Activated CD4-positive, alpha-beta memory T cell treated with anti-CD3 and anti-CD28 coated beads, Interleukin-2, amount 10 ng/mL, durations not matched to agents 7 days and 5 days (primary cell): ENCODE measurements at regions not wholly inside any gene's neighbourhood (a gene's known extent, or its start where the extent isn't known, plus 50 kb on each side); places are given as distances from the start of the nearest gene placed in this dataset.
"Not testable (repeated sequence)": the region's sequence is repeated elsewhere in the genome, so short reads cannot be mapped to it uniquely, and the experiment has no call there.

Source experiments
- CTCF ChIA-PET: fragments of 350-600 bp; sonication (Branson Sonifier 250); formaldehyde crosslinking; loops from one replicate; lab custom pipeline; 2021; ENCODE audit warnings: antibody characterized with exemption, inconsistent platforms; lab: Charles Lee
- POLR2A ChIA-PET: fragments of 350-600 bp; sonication (Branson Sonifier 250); formaldehyde crosslinking; loops from one replicate; lab custom pipeline; 2021; ENCODE audit warnings: antibody characterized with exemption; lab: Charles Lee
- DNase-seq: peaks from one replicate; pipeline ENCODE4 v3.0.0-alpha.2; 2020
- H3K27ac Mint-ChIP-seq: one replicate; pipeline ENCODE4 v1.8.0; 2021; ENCODE audit warnings: mild to moderate bottlenecking, mixed read lengths
- H3K27me3 Mint-ChIP-seq: one replicate; pipeline ENCODE4 v1.8.0; 2021; ENCODE audit warnings: mixed read lengths
- H3K36me3 Mint-ChIP-seq: one replicate; pipeline ENCODE4 v1.8.0; 2021; ENCODE audit warnings: low read depth, mixed read lengths
- H3K4me1 Mint-ChIP-seq: one replicate; pipeline ENCODE4 v1.8.0; 2021; ENCODE audit warnings: mixed read lengths
- H3K4me3 Mint-ChIP-seq: one replicate; pipeline ENCODE4 v1.8.0; 2021; ENCODE audit warnings: mild to moderate bottlenecking, mixed read lengths
- H3K9me3 Mint-ChIP-seq: one replicate; pipeline ENCODE4 v1.8.0; 2021; ENCODE audit warnings: mixed read lengths

- H3K4me3 Mint-ChIP-seq: no peak overlapping the region
Observed at GRCh38 chr2:186980117-186980442, 131.1 kb upstream of the ZSWIM2 start.

GRCh38 chr2:186979439-186980116 is 130.6 kb upstream of the ZSWIM2 start:
- CTCF ChIA-PET: no interaction called here
- Mint-ChIP-seq H3K4me1 (no peaks in the 10 kb centered on the region), H3K4me3 (no peak overlapping the region), H3K9me3 (peaks cover 2% of the 10 kb centered on the region), H3K27ac (no peak overlapping the region), H3K27me3 (no peaks in the 10 kb centered on the region), H3K36me3 (no peaks in the 10 kb centered on the region)
- POLR2A ChIA-PET: no interaction called here
- DNase-seq: no peak

More at GRCh38 chr2:186980117-186980442, 131.1 kb upstream of the ZSWIM2 start:
- ChIA-PET CTCF (no interaction called here), POLR2A (no interaction called here)
- Mint-ChIP-seq H3K9me3 (peaks cover 3% of the 10 kb centered on the region), H3K4me1 (no peaks in the 10 kb centered on the region), H3K27me3 (no peaks in the 10 kb centered on the region), H3K36me3 (no peaks in the 10 kb centered on the region), H3K27ac (no peak overlapping the region)
- DNase-seq: no peak

- DNase-seq: no peak
- Mint-ChIP-seq H3K4me1 (no peaks in the 10 kb centered on the region), H3K4me3 (no peak overlapping the region), H3K27ac (no peak overlapping the region), H3K9me3 (no peaks in the 10 kb centered on the region), H3K27me3 (no peaks in the 10 kb centered on the region), H3K36me3 (no peaks in the 10 kb centered on the region)
- POLR2A ChIA-PET: no interaction called here
- CTCF ChIA-PET: no interaction called here
Observed at GRCh38 chr2:186977433-186978045, 128.6 kb upstream of the ZSWIM2 start.

- ChIA-PET POLR2A (no interaction called here), CTCF (no interaction called here)
- no peaks in the 10 kb centered on the region for H3K36me3 Mint-ChIP-seq
- no peaks in the 10 kb centered on the region for H3K27me3 Mint-ChIP-seq
- no peak overlapping the region for H3K27ac Mint-ChIP-seq
- no peaks in the 10 kb centered on the region for H3K9me3 Mint-ChIP-seq
- H3K4me1 Mint-ChIP-seq: no peaks in the 10 kb centered on the region
- H3K4me3 Mint-ChIP-seq: no peak overlapping the region
- no peak for DNase-seq
Observed at GRCh38 chr2:186976329-186976728, 127.4 kb upstream of the ZSWIM2 start.

- DNase-seq: no peak
- POLR2A ChIA-PET: no interaction called here
- no peaks in the 10 kb centered on the region for H3K4me1 Mint-ChIP-seq
- no peak overlapping the region for H3K27ac Mint-ChIP-seq
- CTCF ChIA-PET: no interaction called here
- H3K9me3 Mint-ChIP-seq: peaks cover 3% of the 10 kb centered on the region
- no peaks in the 10 kb centered on the region for H3K36me3 Mint-ChIP-seq
- H3K4me3 Mint-ChIP-seq: no peak overlapping the region
- H3K27me3 Mint-ChIP-seq: no peaks in the 10 kb centered on the region
Observed at GRCh38 chr2:186972281-186972970, 123.5 kb upstream of the ZSWIM2 start.

GRCh38 chr2:186968277-186968676 is 119.3 kb upstream of the ZSWIM2 start:
- Mint-ChIP-seq H3K4me1 (no peaks in the 10 kb centered on the region), H3K27me3 (no peaks in the 10 kb centered on the region), H3K4me3 (no peak overlapping the region), H3K9me3 (peaks cover 3% of the 10 kb centered on the region), H3K36me3 (no peaks in the 10 kb centered on the region), H3K27ac (no peak overlapping the region)
- ChIA-PET CTCF (no interaction called here), POLR2A (no interaction called here)
- DNase-seq: no peak

GRCh38 chr2:186966015-186966414 is 117.0 kb upstream of the ZSWIM2 start:
- H3K27me3 Mint-ChIP-seq: no peaks in the 10 kb centered on the region
- DNase-seq: no peak
- H3K4me1 Mint-ChIP-seq: no peaks in the 10 kb centered on the region
- H3K9me3 Mint-ChIP-seq: peaks cover 7% of the 10 kb centered on the region
- H3K4me3 Mint-ChIP-seq: no peak overlapping the region
- ChIA-PET POLR2A (no interaction called here), CTCF (no interaction called here)
- no peak overlapping the region for H3K27ac Mint-ChIP-seq
- no peaks in the 10 kb centered on the region for H3K36me3 Mint-ChIP-seq

GRCh38 chr2:186962085-186962747 is 113.2 kb upstream of the ZSWIM2 start:
- DNase-seq: no peak
- ChIA-PET CTCF (no interaction called here), POLR2A (no interaction called here)
- Mint-ChIP-seq H3K4me1 (no peaks in the 10 kb centered on the region), H3K9me3 (peaks cover 4% of the 10 kb centered on the region), H3K27me3 (no peaks in the 10 kb centered on the region), H3K4me3 (no peak overlapping the region), H3K36me3 (no peaks in the 10 kb centered on the region), H3K27ac (no peak overlapping the region)

GRCh38 chr2:186960241-186960640 is 111.3 kb upstream of the ZSWIM2 start:
- POLR2A ChIA-PET: not testable (repeated sequence)

GRCh38 chr2:186959486-186959885 is 110.5 kb upstream of the ZSWIM2 start:
- Mint-ChIP-seq H3K9me3 (peaks cover 4% of the 10 kb centered on the region), H3K4me3 (no peak overlapping the region), H3K27ac (no peak overlapping the region), H3K27me3 (no peaks in the 10 kb centered on the region), H3K36me3 (no peaks in the 10 kb centered on the region), H3K4me1 (no peaks in the 10 kb centered on the region)
- ChIA-PET CTCF (no interaction called here), POLR2A (no interaction called here)
- no peak for DNase-seq

More at GRCh38 chr2:186960241-186960640, 111.3 kb upstream of the ZSWIM2 start:
- H3K27ac Mint-ChIP-seq, H3K9me3 Mint-ChIP-seq, H3K4me1 Mint-ChIP-seq, H3K4me3 Mint-ChIP-seq, DNase-seq, CTCF ChIA-PET, H3K36me3 Mint-ChIP-seq, H3K27me3 Mint-ChIP-seq: not testable (repeated sequence)

- peaks cover 5% of the 10 kb centered on the region for H3K9me3 Mint-ChIP-seq
- ChIA-PET POLR2A (no interaction called here), CTCF (no interaction called here)
- no peaks in the 10 kb centered on the region for H3K27me3 Mint-ChIP-seq
- H3K36me3 Mint-ChIP-seq: no peaks in the 10 kb centered on the region
- no peak overlapping the region for H3K4me3 Mint-ChIP-seq
- DNase-seq: no peak
- no peak overlapping the region for H3K27ac Mint-ChIP-seq
- H3K4me1 Mint-ChIP-seq: peaks cover 2% of the 10 kb centered on the region
Observed at GRCh38 chr2:186950694-186951093, 101.7 kb upstream of the ZSWIM2 start.

GRCh38 chr2:186949726-186950256 is 100.8 kb upstream of the ZSWIM2 start:
- DNase-seq: no peak
- POLR2A ChIA-PET: no interaction called here
- H3K36me3 Mint-ChIP-seq: no peaks in the 10 kb centered on the region
- peaks cover 5% of the 10 kb centered on the region for H3K9me3 Mint-ChIP-seq
- peaks cover 2% of the 10 kb centered on the region for H3K4me1 Mint-ChIP-seq
- no peaks in the 10 kb centered on the region for H3K27me3 Mint-ChIP-seq
- H3K27ac Mint-ChIP-seq: no peak overlapping the region
- CTCF ChIA-PET: no interaction called here
- H3K4me3 Mint-ChIP-seq: no peak overlapping the region

- no peaks in the 10 kb centered on the region for H3K36me3 Mint-ChIP-seq
- POLR2A ChIA-PET: no interaction called here
- CTCF ChIA-PET: no interaction called here
- DNase-seq: no peak
- no peaks in the 10 kb centered on the region for H3K27me3 Mint-ChIP-seq
- H3K4me3 Mint-ChIP-seq: no peak overlapping the region
- peaks cover 3% of the 10 kb centered on the region for H3K9me3 Mint-ChIP-seq
- H3K4me1 Mint-ChIP-seq: peaks cover 2% of the 10 kb centered on the region
- no peak overlapping the region for H3K27ac Mint-ChIP-seq
Observed at GRCh38 chr2:186947516-186947915, 98.5 kb upstream of the ZSWIM2 start.
